ENCODE measurements at regions not wholly inside any gene's neighbourhood (a gene's known extent, or its start where the extent isn't known, plus 50 kb on each side); places are given as distances from the start of the nearest gene placed in this dataset.

DNA sequence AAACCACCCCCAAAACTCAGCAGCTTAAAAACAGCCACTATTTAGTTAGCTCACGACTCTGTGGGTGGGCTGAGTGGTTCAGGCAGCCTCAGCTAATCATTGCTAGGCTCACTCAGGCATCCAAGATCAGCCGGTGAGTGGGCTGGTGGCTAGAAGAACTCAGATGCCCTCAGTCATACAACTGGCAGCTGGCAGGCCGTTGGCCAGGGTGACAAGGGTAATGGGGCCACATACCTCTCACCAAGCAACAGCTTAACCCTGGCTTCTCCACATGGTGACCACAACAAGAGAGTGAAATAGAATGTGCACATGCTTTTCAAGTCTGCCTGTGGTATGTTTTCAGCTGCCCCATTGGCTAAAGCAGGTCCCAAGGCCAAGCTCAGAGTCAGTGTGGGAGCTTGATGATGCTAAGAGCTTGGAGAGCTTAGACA, 435.4 kb upstream of the TSHZ3 start:
- TF ChIP-seq POLR2A (IDR thresholded peaks at IDR 0.05; ENCODE audit: low read length): no peak
- TF ChIP-seq GATA1 (IDR thresholded peaks at IDR 0.05; ENCODE audit: low read depth, low read length): no peak
